Brain microvascular endothelial cell (primary cell): ENCODE measurements at regions not wholly inside any gene's neighbourhood (a gene's known extent, or its start where the extent isn't known, plus 50 kb on each side); places are given as distances from the start of the nearest gene placed in this dataset.

Experiments used
- DNase-seq: peaks from one replicate; pipeline ENCODE4 v3.0.0-alpha.2; 2020
- H3K27ac ChIP-seq: fragments of 250-450 bp; sonication (Bioruptor Pico); 2 replicates; pipeline ENCODE4 v1.5.1; 2020; ENCODE audit warnings: mild to moderate bottlenecking, moderate library complexity
- H3K27me3 ChIP-seq: fragments of 250-450 bp; sonication (Bioruptor Pico); replicated peaks from 2 replicates; pipeline ENCODE4 v1.5.1; 2020; ENCODE audit warnings: mild to moderate bottlenecking
- H3K36me3 ChIP-seq: fragments of 250-450 bp; sonication (Bioruptor Pico); replicated peaks from 2 replicates; pipeline ENCODE4 v1.5.1; 2020; ENCODE audit warnings: mild to moderate bottlenecking
- H3K4me3 ChIP-seq: 2 replicates; pipeline ENCODE4 v1.5.1; 2011; ENCODE audit warnings: low read depth, mild to moderate bottlenecking, control low read depth, low read length, moderate library complexity
- CTCF ChIP-seq: IDR thresholded peaks from 2 replicates; pipeline ENCODE4 v1.5.1; 2011; ENCODE audit warnings: low read depth, mild to moderate bottlenecking, moderate library complexity, low read length, control low read depth, inconsistent platforms; ENCODE audit errors: missing control alignments
- in situ Hi-C: cut with HindIII; loops from 2 replicates; pipeline ENCODE4 v1.10.0; 2017; ENCODE audit warnings: low sequenced_read_pairs, low pct_ligation_motif_present

- H3K4me3 ChIP-seq = no peak overlapping the region
- TF ChIP-seq CTCF = no peak
- no peaks in the 10 kb centered on the region for H3K36me3 ChIP-seq
- H3K27ac ChIP-seq = no peak overlapping the region
- DNase-seq = no peak
- H3K27me3 ChIP-seq = no peaks in the 10 kb centered on the region
- in situ Hi-C loops = no loop called here
Observed at GRCh38 chr10:132120734-132121510, 55.2 kb downstream of the JAKMIP3 start.

DNA sequence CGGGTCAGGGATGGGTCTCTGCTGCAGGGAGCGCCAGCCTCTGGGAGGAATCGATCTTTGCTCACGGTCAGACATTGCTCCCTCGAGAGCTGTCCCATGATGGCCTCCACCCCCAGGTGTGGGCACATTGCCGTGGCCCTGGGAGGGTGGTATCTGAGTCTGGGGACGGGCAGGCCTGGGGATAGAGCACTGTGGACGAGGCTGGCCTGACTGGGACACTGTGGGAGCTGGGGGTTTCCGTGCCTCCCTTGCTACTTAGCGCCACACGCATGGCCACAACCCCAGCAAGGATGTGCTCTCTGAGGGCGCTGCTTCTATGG, 55.7 kb downstream of the JAKMIP3 start:
- no peak for DNase-seq
- Histone ChIP-seq H3K27me3 (no peaks in the 10 kb centered on the region), H3K4me3 (no peak overlapping the region), H3K36me3 (no peaks in the 10 kb centered on the region), H3K27ac (no peak overlapping the region)
- in situ Hi-C loops = no loop called here
- no peak for TF ChIP-seq CTCF

- Histone ChIP-seq H3K27ac (no peak overlapping the region), H3K36me3 (no peaks in the 10 kb centered on the region), H3K27me3 (no peaks in the 10 kb centered on the region), H3K4me3 (no peak overlapping the region)
- no peak for TF ChIP-seq CTCF
- DNase-seq = no peak
- in situ Hi-C loops = no loop called here
Observed at GRCh38 chr10:132122097-132122861, 56.5 kb downstream of the JAKMIP3 start.

- in situ Hi-C loops = no loop called here
- Histone ChIP-seq H3K27ac (no peak overlapping the region), H3K27me3 (no peaks in the 10 kb centered on the region), H3K36me3 (no peaks in the 10 kb centered on the region), H3K4me3 (no peak overlapping the region)
- TF ChIP-seq CTCF = no peak
- no peak for DNase-seq
Observed at GRCh38 chr10:132122939-132123445, 57.2 kb downstream of the JAKMIP3 start.

- no peak overlapping the region for H3K27ac ChIP-seq
- H3K27me3 ChIP-seq = no peaks in the 10 kb centered on the region
- no peaks in the 10 kb centered on the region for H3K36me3 ChIP-seq
- H3K4me3 ChIP-seq = no peak overlapping the region
- no peak for DNase-seq
- no peak for TF ChIP-seq CTCF
- in situ Hi-C loops = no loop called here
Observed at GRCh38 chr10:132123606-132124005, 57.9 kb downstream of the JAKMIP3 start.
